ENCODE measurements at regions not wholly inside any gene's neighbourhood (a gene's known extent, or its start where the extent isn't known, plus 50 kb on each side); places are given as distances from the start of the nearest gene placed in this dataset.

DNA sequence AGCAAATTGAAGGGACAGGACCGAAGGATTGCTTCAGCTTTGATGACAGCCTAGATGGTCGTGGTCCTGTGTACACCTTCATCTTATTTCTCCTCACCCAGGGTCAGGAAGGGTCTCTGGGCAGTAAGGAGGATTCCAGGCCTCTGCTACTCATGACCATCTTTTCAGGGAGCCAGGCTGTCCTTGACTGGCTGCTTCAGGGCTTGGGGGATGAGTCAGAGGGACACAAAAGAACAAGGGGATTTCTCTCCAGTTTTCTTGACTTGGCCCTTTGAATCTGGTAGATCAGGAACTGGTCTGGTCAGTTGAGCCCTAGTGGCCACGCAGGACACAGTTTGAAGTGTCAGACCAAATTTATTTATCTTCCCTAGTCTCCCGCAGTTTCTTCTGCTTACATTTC, 402.1 kb upstream of the CHD6 start:
- H3K27ac ChIP-seq (ENCODE audit: low read depth, low read length): no peak overlapping the region
- no peak overlapping the region for H3K9ac ChIP-seq (ENCODE audit: low read length)
- H3K9me3 ChIP-seq (ENCODE audit: low read length): no peaks in the 10 kb centered on the region
- H3K27me3 ChIP-seq (ENCODE audit: control insufficient read depth in 1 of 2, insufficient read depth in 2 of 2, low read length in 2 of 2): no peaks in the 10 kb centered on the region
- no peaks in the 10 kb centered on the region for H3K36me3 ChIP-seq (ENCODE audit: insufficient read depth, low read length)
- H3K4me3 ChIP-seq (ENCODE audit: low read depth in 1 of 2, low read length in 2 of 2): no peak overlapping the region
- no peaks in the 10 kb centered on the region for H3K4me1 ChIP-seq (ENCODE audit: insufficient read depth, low read length)

DNA sequence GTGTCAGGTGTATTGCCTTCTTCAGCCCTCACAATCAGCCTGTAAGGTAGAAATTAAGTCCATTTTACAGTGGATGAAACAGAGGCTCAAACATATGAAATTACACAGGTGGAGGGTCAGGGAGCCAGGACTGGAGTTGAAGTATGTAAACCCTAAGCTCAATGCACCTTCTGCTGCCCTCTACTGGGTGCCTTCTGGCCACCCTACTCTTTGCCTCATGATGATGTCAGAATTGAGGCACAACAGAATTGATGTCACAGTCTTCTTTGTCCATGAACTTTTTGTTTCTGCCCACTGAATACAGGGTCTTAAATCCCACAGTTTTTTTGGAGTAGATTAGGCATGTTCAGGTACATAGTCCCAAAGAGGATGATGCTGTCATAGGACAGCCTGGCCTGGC, 400.8 kb upstream of the CHD6 start:
- no peaks in the 10 kb centered on the region for H3K9me3 ChIP-seq (ENCODE audit: low read length)
- no peak overlapping the region for H3K9ac ChIP-seq (ENCODE audit: low read length)
- H3K36me3 ChIP-seq (ENCODE audit: insufficient read depth, low read length): no peaks in the 10 kb centered on the region
- H3K4me1 ChIP-seq (ENCODE audit: insufficient read depth, low read length): no peaks in the 10 kb centered on the region
- H3K4me3 ChIP-seq (ENCODE audit: low read depth in 1 of 2, low read length in 2 of 2): no peak overlapping the region
- no peak overlapping the region for H3K27ac ChIP-seq (ENCODE audit: low read depth, low read length)
- no peaks in the 10 kb centered on the region for H3K27me3 ChIP-seq (ENCODE audit: control insufficient read depth in 1 of 2, insufficient read depth in 2 of 2, low read length in 2 of 2)

DNA sequence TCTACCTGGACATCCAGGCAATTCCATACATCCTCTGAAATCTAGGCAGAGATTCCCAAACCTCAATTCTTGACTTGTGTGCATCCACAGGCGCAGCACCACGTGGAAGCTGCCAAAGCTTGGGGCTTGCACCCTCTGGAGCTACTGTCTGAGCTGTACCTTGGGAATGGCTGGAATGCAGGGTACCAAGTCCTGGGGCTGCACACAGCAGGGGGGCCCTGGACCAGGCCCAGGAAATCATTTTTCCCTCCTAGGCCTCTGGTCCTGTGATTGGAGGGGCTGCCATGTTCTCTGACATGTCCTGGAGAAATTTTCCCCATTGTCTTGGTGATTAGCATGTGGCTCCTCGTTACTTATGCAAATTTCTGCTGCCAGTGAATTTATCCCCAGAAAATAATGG, 391.9 kb upstream of the CHD6 start:
- no peaks in the 10 kb centered on the region for H3K36me3 ChIP-seq (ENCODE audit: insufficient read depth, low read length)
- no peak overlapping the region for H3K27ac ChIP-seq (ENCODE audit: low read depth, low read length)
- H3K9ac ChIP-seq (ENCODE audit: low read length): no peak overlapping the region
- no peaks in the 10 kb centered on the region for H3K9me3 ChIP-seq (ENCODE audit: low read length)
- no peaks in the 10 kb centered on the region for H3K27me3 ChIP-seq (ENCODE audit: control insufficient read depth in 1 of 2, insufficient read depth in 2 of 2, low read length in 2 of 2)
- no peaks in the 10 kb centered on the region for H3K4me1 ChIP-seq (ENCODE audit: insufficient read depth, low read length)
- H3K4me3 ChIP-seq (ENCODE audit: low read depth in 1 of 2, low read length in 2 of 2): no peak overlapping the region

DNA sequence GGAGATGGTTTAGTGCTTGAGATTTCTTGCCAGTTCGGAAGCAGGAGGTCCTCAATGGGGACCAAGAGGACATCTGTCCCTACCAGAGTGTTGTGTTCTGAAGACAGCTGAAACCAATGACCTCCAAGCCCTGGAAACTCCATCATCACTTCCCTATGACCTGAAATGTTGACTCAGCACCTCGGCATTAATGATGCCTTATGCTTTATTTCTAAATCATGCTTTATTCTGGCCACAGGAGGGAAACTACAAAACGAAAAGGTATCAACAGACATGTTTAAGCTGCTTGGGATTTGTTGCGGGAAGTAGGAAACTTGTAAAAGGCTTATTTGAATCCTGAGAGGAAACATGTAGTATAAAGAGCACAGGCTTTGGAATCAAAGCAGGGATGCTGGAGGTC, 389.1 kb upstream of the CHD6 start:
- Histone ChIP-seq H3K4me3 (ENCODE audit: low read depth in 1 of 2, low read length in 2 of 2) (no peak overlapping the region), H3K4me1 (ENCODE audit: insufficient read depth, low read length) (no peaks in the 10 kb centered on the region), H3K9me3 (ENCODE audit: low read length) (no peaks in the 10 kb centered on the region), H3K36me3 (ENCODE audit: insufficient read depth, low read length) (no peaks in the 10 kb centered on the region), H3K27me3 (ENCODE audit: control insufficient read depth in 1 of 2, insufficient read depth in 2 of 2, low read length in 2 of 2) (no peaks in the 10 kb centered on the region), H3K9ac (ENCODE audit: low read length) (no peak overlapping the region), H3K27ac (ENCODE audit: low read depth, low read length) (no peak overlapping the region)

DNA sequence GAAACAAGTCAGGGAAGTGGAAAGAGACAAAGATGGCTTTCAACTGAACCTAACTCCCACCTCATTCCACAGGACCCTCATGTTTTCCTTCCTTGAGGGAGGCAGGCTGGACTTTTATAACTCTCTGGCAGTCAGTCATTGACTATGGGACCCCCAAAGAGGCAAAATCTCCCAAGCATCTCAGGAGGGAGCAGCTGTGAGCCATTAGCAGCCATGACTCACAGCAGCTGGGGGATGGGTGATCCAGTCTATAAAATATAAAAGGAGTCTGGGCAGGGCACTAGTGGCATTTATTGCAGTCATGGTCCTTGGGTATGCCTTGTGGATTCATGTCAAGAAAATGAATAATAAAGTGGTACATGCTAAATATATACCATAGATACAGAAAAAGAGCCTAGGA, 387.0 kb upstream of the CHD6 start:
- no peaks in the 10 kb centered on the region for H3K27me3 ChIP-seq (ENCODE audit: control insufficient read depth in 1 of 2, insufficient read depth in 2 of 2, low read length in 2 of 2)

DNA sequence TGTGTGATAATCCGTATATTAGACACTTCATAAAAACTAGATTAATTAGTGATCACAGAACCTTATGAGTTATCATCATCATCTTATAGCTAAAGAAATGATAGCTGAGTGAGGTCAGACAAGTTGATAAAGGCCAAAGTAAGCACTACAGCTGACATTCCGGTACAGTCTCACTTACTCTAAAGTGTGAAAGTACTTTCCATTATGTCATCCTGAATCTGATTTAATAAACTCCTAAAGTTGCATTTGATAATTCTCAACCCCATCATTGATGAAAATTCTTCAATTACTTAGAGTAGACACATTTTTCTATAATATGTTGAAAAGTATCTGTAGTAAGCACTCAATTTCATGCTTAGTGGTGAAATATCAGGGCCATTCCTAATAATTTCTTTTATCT, 385.2 kb upstream of the CHD6 start:
- no peak overlapping the region for H3K4me3 ChIP-seq (ENCODE audit: low read depth in 1 of 2, low read length in 2 of 2)
- H3K4me1 ChIP-seq (ENCODE audit: insufficient read depth, low read length): no peaks in the 10 kb centered on the region
- no peaks in the 10 kb centered on the region for H3K9me3 ChIP-seq (ENCODE audit: low read length)
- H3K27me3 ChIP-seq (ENCODE audit: control insufficient read depth in 1 of 2, insufficient read depth in 2 of 2, low read length in 2 of 2): no peaks in the 10 kb centered on the region
- H3K36me3 ChIP-seq (ENCODE audit: insufficient read depth, low read length): no peaks in the 10 kb centered on the region
- no peak overlapping the region for H3K9ac ChIP-seq (ENCODE audit: low read length)
- no peak overlapping the region for H3K27ac ChIP-seq (ENCODE audit: low read depth, low read length)

More for the DNA sequence above, 387.0 kb upstream of the CHD6 start:
- H3K4me3 ChIP-seq (ENCODE audit: low read depth in 1 of 2, low read length in 2 of 2): no peak overlapping the region
- no peaks in the 10 kb centered on the region for H3K9me3 ChIP-seq (ENCODE audit: low read length)
- no peak overlapping the region for H3K27ac ChIP-seq (ENCODE audit: low read depth, low read length)
- H3K4me1 ChIP-seq (ENCODE audit: insufficient read depth, low read length): no peaks in the 10 kb centered on the region
- H3K9ac ChIP-seq (ENCODE audit: low read length): no peak overlapping the region
- no peaks in the 10 kb centered on the region for H3K36me3 ChIP-seq (ENCODE audit: insufficient read depth, low read length)

DNA sequence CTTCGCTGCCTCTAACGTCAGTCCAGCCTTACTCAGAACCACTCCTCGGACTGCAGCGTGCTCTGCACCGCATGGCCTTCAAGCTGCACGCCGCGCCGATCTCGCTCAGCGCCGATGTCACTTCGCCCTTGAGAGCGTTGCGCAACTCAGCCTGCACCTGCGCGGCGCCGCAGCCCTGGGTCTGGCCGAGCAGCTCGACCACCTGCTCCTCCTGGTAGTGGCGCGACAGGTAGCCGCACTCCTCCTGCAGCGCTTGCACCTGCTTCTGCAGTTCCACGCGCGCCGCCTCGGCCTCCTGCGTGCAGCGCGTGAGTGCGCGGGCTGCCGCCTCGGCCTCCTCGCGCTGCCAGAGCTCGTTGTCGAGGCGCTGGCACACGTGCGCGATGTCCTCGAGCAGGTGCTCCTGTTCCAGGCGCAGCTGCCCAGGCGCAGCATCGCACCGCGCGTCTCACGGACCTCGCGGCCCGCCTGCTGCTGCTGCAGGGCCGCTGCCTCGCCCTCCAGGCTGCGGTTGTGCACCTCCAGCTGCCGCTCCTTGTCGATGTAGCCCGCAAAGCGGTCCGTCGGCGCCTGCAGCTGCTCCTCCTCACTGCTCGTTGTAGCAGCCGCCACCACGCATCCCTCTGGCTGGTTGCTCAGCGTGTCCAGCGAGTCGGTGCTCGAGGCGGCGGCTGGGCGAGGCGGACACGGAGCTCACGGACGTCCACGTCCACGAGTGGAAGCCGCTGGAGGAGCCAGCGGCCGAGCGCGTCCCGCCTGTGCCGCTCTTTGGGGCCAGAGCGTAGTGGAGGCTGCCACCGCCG, 380.6 kb upstream of the CHD6 start:
- H3K36me3 ChIP-seq (ENCODE audit: insufficient read depth, low read length): no peaks in the 10 kb centered on the region
- H3K4me1 ChIP-seq (ENCODE audit: insufficient read depth, low read length): no peaks in the 10 kb centered on the region
- no peak overlapping the region for H3K27ac ChIP-seq (ENCODE audit: low read depth, low read length)
- H3K4me3 ChIP-seq (ENCODE audit: low read depth in 1 of 2, low read length in 2 of 2): no peak overlapping the region
- H3K9ac ChIP-seq (ENCODE audit: low read length): no peak overlapping the region
- no peaks in the 10 kb centered on the region for H3K9me3 ChIP-seq (ENCODE audit: low read length)
- H3K27me3 ChIP-seq (ENCODE audit: control insufficient read depth in 1 of 2, insufficient read depth in 2 of 2, low read length in 2 of 2): no peaks in the 10 kb centered on the region

DNA sequence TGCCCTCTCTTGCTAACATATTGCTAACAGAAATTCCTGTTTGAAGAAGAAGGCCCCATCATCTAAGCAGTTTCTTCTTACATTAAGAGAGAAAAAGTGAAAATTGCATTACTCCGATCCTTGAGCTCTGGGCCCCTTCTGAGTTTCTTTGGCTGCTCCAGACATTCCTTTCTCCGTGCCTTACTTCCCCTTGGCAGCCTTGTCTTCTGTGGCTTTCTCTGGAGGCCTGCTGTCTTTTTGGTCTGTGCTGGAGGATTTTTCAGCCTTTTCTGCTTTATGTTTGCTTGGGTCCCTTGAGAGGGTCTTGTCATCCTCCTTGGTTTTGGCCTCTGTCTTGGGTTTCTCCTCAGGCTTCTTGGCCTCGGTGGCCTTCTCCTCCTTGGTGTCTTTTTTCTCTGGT, 378.8 kb upstream of the CHD6 start:
- no peaks in the 10 kb centered on the region for H3K27me3 ChIP-seq (ENCODE audit: control insufficient read depth in 1 of 2, insufficient read depth in 2 of 2, low read length in 2 of 2)
- H3K36me3 ChIP-seq (ENCODE audit: insufficient read depth, low read length): no peaks in the 10 kb centered on the region
- H3K4me1 ChIP-seq (ENCODE audit: insufficient read depth, low read length): no peaks in the 10 kb centered on the region
- H3K27ac ChIP-seq (ENCODE audit: low read depth, low read length): no peak overlapping the region
- no peaks in the 10 kb centered on the region for H3K9me3 ChIP-seq (ENCODE audit: low read length)
- H3K9ac ChIP-seq (ENCODE audit: low read length): no peak overlapping the region
- H3K4me3 ChIP-seq (ENCODE audit: low read depth in 1 of 2, low read length in 2 of 2): no peak overlapping the region

DNA sequence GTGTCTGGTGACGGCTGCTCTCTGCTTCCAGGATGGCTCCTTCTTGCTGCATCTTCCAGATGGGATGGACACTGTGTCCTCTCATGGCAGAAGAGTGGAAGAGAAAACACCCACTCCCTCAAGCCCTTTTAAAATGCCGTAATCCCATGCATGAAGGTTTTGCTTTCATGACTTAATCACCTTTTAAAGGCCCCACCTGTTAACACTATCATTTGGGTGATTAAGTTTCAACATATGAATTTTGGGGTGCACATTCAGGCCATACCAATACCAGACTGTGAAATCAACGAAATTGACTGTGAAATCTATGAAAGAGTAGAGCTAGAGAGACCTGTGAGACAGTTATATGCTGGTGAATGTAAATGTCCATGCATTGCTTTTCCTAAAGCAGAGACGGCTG, 374.3 kb upstream of the CHD6 start:
- Histone ChIP-seq H3K9ac (ENCODE audit: low read length) (no peak overlapping the region), H3K27me3 (ENCODE audit: control insufficient read depth in 1 of 2, insufficient read depth in 2 of 2, low read length in 2 of 2) (no peaks in the 10 kb centered on the region), H3K27ac (ENCODE audit: low read depth, low read length) (no peak overlapping the region), H3K9me3 (ENCODE audit: low read length) (no peaks in the 10 kb centered on the region), H3K4me3 (ENCODE audit: low read depth in 1 of 2, low read length in 2 of 2) (no peak overlapping the region), H3K4me1 (ENCODE audit: insufficient read depth, low read length) (no peaks in the 10 kb centered on the region), H3K36me3 (ENCODE audit: insufficient read depth, low read length) (no peaks in the 10 kb centered on the region)

DNA sequence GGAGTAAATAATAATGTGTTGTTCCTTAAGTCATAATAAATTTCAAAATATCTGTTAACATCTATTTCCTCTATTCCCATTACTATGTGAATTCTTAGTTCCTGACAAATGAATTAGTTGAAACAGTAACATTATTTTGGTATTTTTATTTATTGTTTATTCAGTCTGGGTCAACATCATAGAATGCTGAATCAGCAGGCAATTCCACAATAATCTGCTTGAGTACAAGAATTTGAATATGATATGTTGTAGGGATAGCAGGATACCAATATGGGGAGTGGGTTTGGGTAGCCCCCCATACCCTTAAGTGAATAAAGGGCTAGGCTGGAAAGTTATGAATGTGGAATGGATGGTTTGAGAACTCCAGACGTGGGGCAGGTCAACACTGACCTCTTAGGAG, 373.2 kb upstream of the CHD6 start:
- Histone ChIP-seq H3K36me3 (ENCODE audit: insufficient read depth, low read length) (no peaks in the 10 kb centered on the region), H3K4me3 (ENCODE audit: low read depth in 1 of 2, low read length in 2 of 2) (no peak overlapping the region)

DNA sequence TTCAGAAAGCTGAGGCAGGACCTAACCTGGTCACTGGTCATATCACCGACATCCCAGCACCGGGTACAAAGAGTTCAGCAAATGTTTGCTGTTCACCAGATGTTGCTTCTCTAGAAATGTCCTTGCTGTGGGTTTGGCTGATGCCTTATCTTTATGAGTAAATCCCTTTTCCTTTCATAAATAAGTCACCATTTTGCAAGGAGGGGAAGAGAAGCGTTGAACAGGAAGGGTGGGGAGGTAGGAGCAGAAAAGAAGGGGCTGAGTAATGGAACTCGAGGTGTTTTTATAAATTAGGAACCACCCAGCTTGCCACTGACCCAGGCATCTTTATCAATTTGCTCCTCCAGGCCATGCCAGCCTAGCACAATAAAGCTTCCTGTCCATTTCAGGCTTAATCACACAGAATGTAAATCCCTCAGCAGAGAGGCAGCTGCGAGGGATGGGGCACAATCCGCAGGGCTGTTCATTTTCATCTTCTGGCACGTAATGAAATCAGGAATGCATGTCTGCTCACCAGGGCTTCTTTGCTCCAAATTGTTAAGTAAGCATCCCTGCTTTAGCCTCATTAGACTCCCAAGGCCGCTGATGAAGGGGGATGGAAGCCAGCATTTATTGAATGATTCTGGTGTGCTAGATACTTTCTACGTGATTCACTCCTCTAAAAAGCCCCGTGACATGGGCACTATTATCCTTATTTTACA, 371.9 kb upstream of the CHD6 start:
- no peaks in the 10 kb centered on the region for H3K4me1 ChIP-seq (ENCODE audit: insufficient read depth, low read length)
- no peak overlapping the region for H3K4me3 ChIP-seq (ENCODE audit: low read depth in 1 of 2, low read length in 2 of 2)
- H3K9ac ChIP-seq (ENCODE audit: low read length): no peak overlapping the region
- no peaks in the 10 kb centered on the region for H3K27me3 ChIP-seq (ENCODE audit: control insufficient read depth in 1 of 2, insufficient read depth in 2 of 2, low read length in 2 of 2)
- no peaks in the 10 kb centered on the region for H3K36me3 ChIP-seq (ENCODE audit: insufficient read depth, low read length)
- H3K27ac ChIP-seq (ENCODE audit: low read depth, low read length): no peak overlapping the region
- H3K9me3 ChIP-seq (ENCODE audit: low read length): no peaks in the 10 kb centered on the region

More for the DNA sequence above, 373.2 kb upstream of the CHD6 start:
- Histone ChIP-seq H3K27me3 (ENCODE audit: control insufficient read depth in 1 of 2, insufficient read depth in 2 of 2, low read length in 2 of 2) (no peaks in the 10 kb centered on the region), H3K9ac (ENCODE audit: low read length) (no peak overlapping the region), H3K27ac (ENCODE audit: low read depth, low read length) (no peak overlapping the region), H3K9me3 (ENCODE audit: low read length) (no peaks in the 10 kb centered on the region), H3K4me1 (ENCODE audit: insufficient read depth, low read length) (no peaks in the 10 kb centered on the region)
